GM13977 (cell line): ENCODE measurements at regions not wholly inside any gene's neighbourhood (a gene's known extent, or its start where the extent isn't known, plus 50 kb on each side); places are given as distances from the start of the nearest gene placed in this dataset.

Experiments used
- DNase-seq: peaks from one replicate; pipeline ENCODE4 v3.0.0; 2012; ENCODE audit warnings: low spot score
- CTCF ChIP-seq: IDR thresholded peaks from 2 replicates; pipeline ENCODE4 v1.5.1; 2012; ENCODE audit warnings: mild to moderate bottlenecking, control low read depth; ENCODE audit not compliant: insufficient read depth; ENCODE audit errors: extremely low read depth, missing control alignments
- in situ Hi-C: fragments of 300-500 bp; cut with MboI; formaldehyde crosslinking; loops from one replicate; pipeline ENCODE4 v1.12.0; 2022; ENCODE audit warnings: low sequenced_read_pairs, low pct_unique_long_range_greater_than_20kb, mixed read lengths, inconsistent platforms; ENCODE audit not compliant: unreplicated experiment

GRCh38 chr2:18399601-18400000, 160.9 kb downstream of the RDH14 start:
- in situ Hi-C loops, result no loop called here
- TF ChIP-seq CTCF, result no peak
- DNase-seq, result no peak

GRCh38 chr2:18398833-18399232, 161.6 kb downstream of the RDH14 start:
- no peak for DNase-seq
- TF ChIP-seq CTCF, result no peak
- in situ Hi-C loops, result no loop called here

GRCh38 chr2:18396329-18397010, 164.0 kb downstream of the RDH14 start:
- DNase-seq, result no peak
- TF ChIP-seq CTCF, result no peak
- in situ Hi-C loops, result no loop called here

- in situ Hi-C loops, result no loop called here
- no peak for TF ChIP-seq CTCF
- DNase-seq, result no peak
These were observed 164.9 kb downstream of the RDH14 start for GRCh38 chr2:18395555-18395954.

DNA sequence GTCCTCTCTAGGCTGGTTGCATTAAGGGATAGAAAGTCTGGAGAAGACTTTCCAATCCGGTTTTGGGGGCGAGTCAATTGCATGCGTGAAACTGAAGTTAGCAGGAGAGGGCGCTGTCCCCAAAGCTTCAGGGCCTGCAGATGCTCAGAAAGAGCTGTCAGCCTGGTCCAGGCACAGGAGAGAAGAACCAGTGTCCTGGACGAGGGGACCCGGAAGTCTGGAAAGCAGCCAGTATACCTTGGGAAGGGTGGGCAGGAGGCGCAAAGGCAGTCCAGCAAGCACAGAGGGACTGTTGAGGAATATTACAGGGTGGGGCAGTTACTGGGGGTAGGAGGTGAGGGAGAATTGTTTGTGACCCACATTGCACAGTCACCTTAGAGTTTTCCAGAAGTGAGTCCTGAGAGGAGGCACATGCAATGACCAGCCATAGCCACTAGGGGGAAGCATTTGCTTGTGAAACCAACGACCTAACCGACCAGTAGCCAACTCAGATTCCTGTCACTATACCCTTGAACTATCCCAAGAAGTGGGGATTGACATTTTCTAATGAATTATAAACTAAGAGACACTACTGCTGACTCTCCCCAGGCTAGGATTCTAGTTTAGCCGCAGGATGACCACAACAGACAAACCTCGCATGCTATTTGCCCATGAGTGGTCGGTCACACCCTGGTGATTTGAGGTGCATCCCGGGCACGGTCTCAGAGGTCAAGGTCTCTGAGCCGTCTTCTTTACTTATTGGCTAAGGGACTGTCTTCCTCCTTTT, 172.8 kb downstream of the RDH14 start:
- DNase-seq, result peak; percentile 55
- in situ Hi-C loops, result no loop called here
- TF ChIP-seq CTCF, result peak; percentile 88

- DNase-seq, result no peak
- no peak for TF ChIP-seq CTCF
- in situ Hi-C loops, result no loop called here
These were observed 176.2 kb downstream of the RDH14 start for GRCh38 chr2:18384242-18384641.
